ENCODE measurements at regions not wholly inside any gene's neighbourhood (a gene's known extent, or its start where the extent isn't known, plus 50 kb on each side); places are given as distances from the start of the nearest gene placed in this dataset.

DNA sequence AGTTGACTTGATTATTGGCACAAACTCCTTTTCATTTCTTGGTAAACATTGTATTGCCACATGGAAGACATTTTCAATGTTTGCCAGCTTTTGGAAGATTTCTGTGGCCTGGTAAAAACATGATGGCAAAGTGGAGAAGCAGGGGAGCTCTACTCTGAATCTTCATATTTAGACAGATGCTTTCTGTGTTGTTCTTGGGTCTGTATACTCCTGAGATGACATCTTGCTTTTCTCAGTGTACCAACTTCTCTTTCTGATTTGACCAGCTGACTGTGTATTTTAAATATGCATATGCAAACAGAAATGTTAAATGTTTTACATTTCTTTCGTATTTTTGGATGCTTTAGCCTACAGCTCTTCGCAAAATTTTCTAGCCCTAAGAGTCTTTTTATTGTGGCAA is 366.2 kb upstream of the MON1B start:
- TF ChIP-seq SUZ12 (IDR thresholded peaks at IDR 0.05; ENCODE audit: extremely low read depth, insufficient read depth, insufficient read length) (no peak), YY1 (IDR thresholded peaks at IDR 0.05; ENCODE audit: insufficient read depth, insufficient read length) (no peak)
